ENCODE measurements at regions not wholly inside any gene's neighbourhood (a gene's known extent, or its start where the extent isn't known, plus 50 kb on each side); places are given as distances from the start of the nearest gene placed in this dataset.
A peak's percentile ranks its signal among the peaks of the same experiment; 100 is the strongest.

DNA sequence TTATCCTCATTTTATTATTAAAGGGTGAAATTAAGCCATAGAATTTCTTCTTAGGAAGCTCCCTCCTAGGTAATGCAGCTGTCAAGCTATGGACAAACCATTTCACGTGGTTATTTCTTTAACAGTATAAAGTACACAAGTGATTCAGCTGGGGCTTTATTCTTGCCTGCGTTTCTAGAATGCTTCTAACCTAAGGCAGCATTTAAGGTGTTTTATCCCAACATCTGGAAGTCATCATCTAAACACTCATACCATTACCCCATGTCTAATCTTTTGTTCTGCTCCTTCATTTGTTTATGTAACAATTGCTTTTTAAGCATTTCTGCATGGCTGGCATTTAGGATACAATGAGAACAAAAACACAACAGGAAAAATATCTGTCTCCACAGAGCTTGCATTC, 829.2 kb upstream of the ADAMTS5 start:
- DNase-seq (ENCODE audit: low read depth) (no peak), FAIRE-seq (no peak)
- Histone ChIP-seq H3K36me3 (ENCODE audit: control insufficient read depth, insufficient read depth, low read length) (no peaks in the 10 kb centered on the region), H3K27me3 (ENCODE audit: control insufficient read depth, insufficient read depth, low read length) (no peaks in the 10 kb centered on the region), H3K4me3 (ENCODE audit: low read depth, low read length) (no peak overlapping the region)
- TF ChIP-seq, protein P1, sequence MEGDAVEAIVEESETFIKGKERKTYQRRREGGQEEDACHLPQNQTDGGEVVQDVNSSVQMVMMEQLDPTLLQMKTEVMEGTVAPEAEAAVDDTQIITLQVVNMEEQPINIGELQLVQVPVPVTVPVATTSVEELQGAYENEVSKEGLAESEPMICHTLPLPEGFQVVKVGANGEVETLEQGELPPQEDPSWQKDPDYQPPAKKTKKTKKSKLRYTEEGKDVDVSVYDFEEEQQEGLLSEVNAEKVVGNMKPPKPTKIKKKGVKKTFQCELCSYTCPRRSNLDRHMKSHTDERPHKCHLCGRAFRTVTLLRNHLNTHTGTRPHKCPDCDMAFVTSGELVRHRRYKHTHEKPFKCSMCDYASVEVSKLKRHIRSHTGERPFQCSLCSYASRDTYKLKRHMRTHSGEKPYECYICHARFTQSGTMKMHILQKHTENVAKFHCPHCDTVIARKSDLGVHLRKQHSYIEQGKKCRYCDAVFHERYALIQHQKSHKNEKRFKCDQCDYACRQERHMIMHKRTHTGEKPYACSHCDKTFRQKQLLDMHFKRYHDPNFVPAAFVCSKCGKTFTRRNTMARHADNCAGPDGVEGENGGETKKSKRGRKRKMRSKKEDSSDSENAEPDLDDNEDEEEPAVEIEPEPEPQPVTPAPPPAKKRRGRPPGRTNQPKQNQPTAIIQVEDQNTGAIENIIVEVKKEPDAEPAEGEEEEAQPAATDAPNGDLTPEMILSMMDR (IDR thresholded peaks at IDR 0.05; ENCODE audit: insufficient read depth, low read length, severe bottlenecking), result no peak

DNA sequence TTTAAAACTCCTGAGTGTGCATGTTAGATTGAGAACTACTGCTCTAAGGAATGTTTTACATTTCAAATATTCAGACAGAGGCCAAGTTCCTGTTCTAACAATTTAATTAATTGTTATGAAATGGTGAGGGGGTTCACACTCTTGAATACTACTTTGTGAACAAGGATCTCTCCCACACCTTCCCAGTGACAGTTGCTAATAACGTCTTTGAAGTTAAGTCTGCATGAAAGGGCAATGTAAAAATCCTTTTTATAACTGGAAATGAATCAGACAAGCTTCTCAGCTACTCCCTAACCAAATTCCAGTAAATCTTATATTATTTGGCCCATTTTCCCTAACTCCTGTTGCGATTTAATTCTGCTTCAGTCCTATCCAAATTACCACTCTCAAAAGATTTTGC, 828.5 kb upstream of the ADAMTS5 start:
- Histone ChIP-seq H3K27me3 (ENCODE audit: control insufficient read depth, insufficient read depth, low read length) (no peaks in the 10 kb centered on the region), H3K4me3 (ENCODE audit: low read depth, low read length) (no peak overlapping the region), H3K36me3 (ENCODE audit: control insufficient read depth, insufficient read depth, low read length) (no peaks in the 10 kb centered on the region)
- FAIRE-seq (no peak), DNase-seq (ENCODE audit: low read depth) (no peak)
- TF ChIP-seq, protein P1 (IDR thresholded peaks at IDR 0.05; ENCODE audit: insufficient read depth, low read length, severe bottlenecking), result no peak

DNA sequence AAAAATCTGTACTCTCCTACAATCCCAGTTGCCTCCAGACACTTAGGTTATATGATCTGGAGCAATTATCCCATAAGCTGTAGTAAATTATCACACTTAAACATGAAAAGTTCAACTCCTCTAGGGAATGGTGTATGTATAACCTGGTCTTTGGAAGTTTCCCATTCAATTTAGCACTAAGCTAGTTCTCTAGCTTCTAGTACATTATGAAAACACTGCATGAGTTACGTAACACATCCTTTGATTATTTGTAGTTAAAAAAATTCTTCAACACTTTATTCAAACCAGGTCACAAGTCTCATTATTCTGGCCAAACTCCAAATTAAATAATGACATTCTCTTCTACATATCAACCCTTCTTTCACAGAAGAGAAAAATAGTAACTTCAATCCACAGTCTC, 827.0 kb upstream of the ADAMTS5 start:
- FAIRE-seq (no peak), DNase-seq (ENCODE audit: low read depth) (no peak)
- Histone ChIP-seq H3K27me3 (ENCODE audit: control insufficient read depth, insufficient read depth, low read length) (no peaks in the 10 kb centered on the region), H3K4me3 (ENCODE audit: low read depth, low read length) (no peak overlapping the region), H3K36me3 (ENCODE audit: control insufficient read depth, insufficient read depth, low read length) (no peaks in the 10 kb centered on the region)
- TF ChIP-seq, protein P1 (IDR thresholded peaks at IDR 0.05; ENCODE audit: insufficient read depth, low read length, severe bottlenecking), result no peak

DNA sequence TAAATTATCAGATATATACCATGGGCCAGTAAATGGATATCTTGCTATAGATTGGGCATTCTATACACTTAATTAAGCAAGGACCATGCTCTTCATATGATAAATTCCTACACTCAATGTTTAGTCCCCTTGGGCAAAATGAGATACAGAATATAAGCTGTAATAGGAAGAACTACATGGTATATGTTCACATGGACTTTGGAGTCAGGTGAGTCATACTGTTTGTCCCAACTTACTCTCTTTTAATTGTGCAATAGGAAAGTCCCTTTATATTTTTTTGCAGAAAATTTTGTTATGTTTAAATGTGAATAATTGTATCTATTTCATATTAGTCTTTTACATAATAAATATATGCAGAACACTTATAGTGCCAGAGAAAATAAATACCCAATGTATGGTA, 820.2 kb upstream of the ADAMTS5 start:
- TF ChIP-seq, protein P1 (IDR thresholded peaks at IDR 0.05; ENCODE audit: insufficient read depth, low read length, severe bottlenecking), result no peak
- DNase-seq (ENCODE audit: low read depth) (peak; percentile 66), FAIRE-seq (no peak)
- no peak overlapping the region for H3K4me3 ChIP-seq (ENCODE audit: low read depth, low read length)
- H3K36me3 ChIP-seq (ENCODE audit: control insufficient read depth, insufficient read depth, low read length), result no peaks in the 10 kb centered on the region
- H3K27me3 ChIP-seq (ENCODE audit: control insufficient read depth, insufficient read depth, low read length), result no peaks in the 10 kb centered on the region

DNA sequence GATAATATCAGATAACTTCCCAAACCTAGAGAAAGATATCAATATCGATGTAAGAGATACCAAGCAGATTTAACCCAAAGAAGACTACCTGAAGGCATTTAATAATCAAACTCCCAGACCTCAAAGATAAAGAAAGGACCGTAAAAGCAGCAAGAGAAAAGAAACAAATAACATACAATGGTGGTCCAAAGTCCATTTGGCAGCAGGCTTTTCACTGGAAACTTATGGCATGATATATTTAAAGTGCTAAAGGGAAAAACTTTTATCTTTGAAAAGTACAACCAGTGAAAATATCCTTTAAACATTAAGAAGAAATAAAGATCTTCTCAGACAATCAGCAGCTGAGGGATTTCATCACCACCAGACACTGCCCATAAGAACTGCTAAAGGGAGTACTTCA, 812.7 kb upstream of the ADAMTS5 start:
- Histone ChIP-seq H3K36me3 (ENCODE audit: control insufficient read depth, insufficient read depth, low read length) (no peaks in the 10 kb centered on the region), H3K4me3 (ENCODE audit: low read depth, low read length) (no peak overlapping the region), H3K27me3 (ENCODE audit: control insufficient read depth, insufficient read depth, low read length) (no peaks in the 10 kb centered on the region)
- no peak for FAIRE-seq
- TF ChIP-seq, protein P1 (IDR thresholded peaks at IDR 0.05; ENCODE audit: insufficient read depth, low read length, severe bottlenecking), result no peak
- DNase-seq (ENCODE audit: low read depth), result no peak

DNA sequence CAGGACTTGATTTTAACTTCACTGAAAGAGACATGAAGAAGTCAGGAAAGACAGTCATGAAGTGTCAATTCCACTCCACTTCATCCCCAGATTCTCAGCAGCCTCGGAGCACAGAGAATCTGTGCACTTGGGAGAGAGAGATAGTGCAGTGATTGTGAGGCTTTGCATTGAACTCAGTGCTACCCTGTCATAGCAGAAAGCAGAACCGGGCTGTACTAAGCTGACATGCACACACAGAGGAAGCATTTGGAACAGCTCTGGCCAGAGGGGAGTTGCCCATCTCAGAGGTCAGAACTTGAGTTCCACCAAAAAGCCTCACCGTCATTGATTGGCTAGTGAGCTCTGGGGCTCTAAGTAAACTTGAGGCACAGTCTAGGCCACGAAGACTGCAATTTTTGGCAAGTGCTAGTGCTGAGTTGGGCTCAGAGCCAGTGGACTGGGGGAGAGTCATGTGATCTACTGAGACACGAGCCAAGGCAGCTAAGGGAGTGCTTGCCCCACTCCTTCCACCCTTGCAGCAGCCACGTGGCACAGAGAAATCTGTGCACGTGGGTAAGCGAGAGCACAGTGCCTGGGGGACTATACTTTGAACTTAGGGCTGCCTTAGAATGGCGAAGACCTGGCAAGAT, 810.2 kb upstream of the ADAMTS5 start:
- TF ChIP-seq, protein P1 (IDR thresholded peaks at IDR 0.05; ENCODE audit: insufficient read depth, low read length, severe bottlenecking), result no peak

More for the DNA sequence above, 810.2 kb upstream of the ADAMTS5 start:
- H3K27me3 ChIP-seq (ENCODE audit: control insufficient read depth, insufficient read depth, low read length), result no peaks in the 10 kb centered on the region
- FAIRE-seq, result no peak
- no peak overlapping the region for H3K4me3 ChIP-seq (ENCODE audit: low read depth, low read length)
- H3K36me3 ChIP-seq (ENCODE audit: control insufficient read depth, insufficient read depth, low read length), result no peaks in the 10 kb centered on the region
- no peak for DNase-seq (ENCODE audit: low read depth)
